ENCODE measurements at regions not wholly inside any gene's neighbourhood (a gene's known extent, or its start where the extent isn't known, plus 50 kb on each side); places are given as distances from the start of the nearest gene placed in this dataset.

- Histone ChIP-seq H3K4me1 (ENCODE audit: low read length) (peaks cover 8% of the 10 kb centered on the region; the same call in 1 of the 2 replicates), H3K4me2 (ENCODE audit: low read depth, low read length) (no peak overlapping the region), H3K9me3 (replicated peaks; ENCODE audit: insufficient read depth, low read length) (no peaks in the 10 kb centered on the region), H4K20me1 (ENCODE audit: insufficient read depth, low read length) (no peaks in the 10 kb centered on the region), H2AFZ (ENCODE audit: low read length) (no peak overlapping the region), H3K4me3 (ENCODE audit: low read length) (no peak overlapping the region), H3K9me2 (replicated peaks; ENCODE audit: insufficient read depth, low read length) (0 out of 2 replicates have a peak, but pooled peaks cover 4% of the 10 kb centered on the region), H3F3A (ENCODE audit: insufficient read depth, low read length) (0 out of 2 replicates have a peak, but pooled peaks cover 8% of the 10 kb centered on the region), H3K27ac (ENCODE audit: low read length) (no peak overlapping the region), H3K79me2 (ENCODE audit: low read length) (no peaks in the 10 kb centered on the region), H3K27me3 (replicated peaks; ENCODE audit: insufficient read depth, low read length) (no peaks in the 10 kb centered on the region), H3K36me3 (replicated peaks; ENCODE audit: insufficient read depth, low read length) (no peaks in the 10 kb centered on the region), H3K9ac (ENCODE audit: low read length) (no peak overlapping the region)
- no peak for DNase-seq
- no peak for TF ChIP-seq CTCF (IDR thresholded peaks at IDR 0.05; ENCODE audit: low read length)
These were observed 1354.2 kb downstream of the FSTL5 start for GRCh38 chr4:160809576-160809975.

- no peaks in the 10 kb centered on the region for H3K79me2 ChIP-seq (ENCODE audit: low read length)
- no peaks in the 10 kb centered on the region for H3K27me3 ChIP-seq (replicated peaks; ENCODE audit: insufficient read depth, low read length)
- no peaks in the 10 kb centered on the region for H3K36me3 ChIP-seq (replicated peaks; ENCODE audit: insufficient read depth, low read length)
- H4K20me1 ChIP-seq (ENCODE audit: insufficient read depth, low read length), result no peaks in the 10 kb centered on the region
- peak overlapping the region; percentile 48; the same call in 1 of the 2 replicates for H3K4me2 ChIP-seq (ENCODE audit: low read depth, low read length)
- TF ChIP-seq EZH2 (optimal IDR thresholded peaks at IDR 0.05; ENCODE audit: low read depth, low read length) (no peak), CTCF (IDR thresholded peaks at IDR 0.05; ENCODE audit: low read length) (no peak), EZH2phosphoT487 (IDR thresholded peaks at IDR 0.05; ENCODE audit: low read length) (no peak)
- peaks cover 8% of the 10 kb centered on the region; the same call in 1 of the 2 replicates for H3K4me1 ChIP-seq (ENCODE audit: low read length)
- peak; percentile 73 for DNase-seq
- H3F3A ChIP-seq (ENCODE audit: insufficient read depth, low read length), result 0 out of 2 replicates have a peak, but pooled peaks cover 8% of the 10 kb centered on the region
- H3K4me3 ChIP-seq (ENCODE audit: low read length), result no peak overlapping the region
- no peaks in the 10 kb centered on the region for H3K9me3 ChIP-seq (replicated peaks; ENCODE audit: insufficient read depth, low read length)
- no peak overlapping the region for H3K9ac ChIP-seq (ENCODE audit: low read length)
- peak overlapping the region; percentile 60 for H2AFZ ChIP-seq (ENCODE audit: low read length)
- peak overlapping the region; percentile 24; the same call in 1 of the 2 replicates for H3K27ac ChIP-seq (ENCODE audit: low read length)
- H3K9me2 ChIP-seq (replicated peaks; ENCODE audit: insufficient read depth, low read length), result 0 out of 2 replicates have a peak, but pooled peaks cover 4% of the 10 kb centered on the region
These were observed 1353.4 kb downstream of the FSTL5 start for GRCh38 chr4:160810424-160810823.

- H3K9me3 ChIP-seq (replicated peaks; ENCODE audit: insufficient read depth, low read length), result no peaks in the 10 kb centered on the region
- 0 out of 2 replicates have a peak, but pooled peaks cover 4% of the 10 kb centered on the region for H3K9me2 ChIP-seq (replicated peaks; ENCODE audit: insufficient read depth, low read length)
- DNase-seq, result no peak
- H3K79me2 ChIP-seq (ENCODE audit: low read length), result no peaks in the 10 kb centered on the region
- no peak overlapping the region for H3K27ac ChIP-seq (ENCODE audit: low read length)
- H3K27me3 ChIP-seq (replicated peaks; ENCODE audit: insufficient read depth, low read length), result no peaks in the 10 kb centered on the region
- peaks cover 8% of the 10 kb centered on the region; the same call in 1 of the 2 replicates for H3K4me1 ChIP-seq (ENCODE audit: low read length)
- H3K4me3 ChIP-seq (ENCODE audit: low read length), result no peak overlapping the region
- H3F3A ChIP-seq (ENCODE audit: insufficient read depth, low read length), result 0 out of 2 replicates have a peak, but pooled peaks cover 8% of the 10 kb centered on the region
- no peak overlapping the region for H3K9ac ChIP-seq (ENCODE audit: low read length)
- no peak for TF ChIP-seq EZH2 (optimal IDR thresholded peaks at IDR 0.05; ENCODE audit: low read depth, low read length)
- no peak for TF ChIP-seq EZH2phosphoT487 (IDR thresholded peaks at IDR 0.05; ENCODE audit: low read length)
- no peak for TF ChIP-seq CTCF (IDR thresholded peaks at IDR 0.05; ENCODE audit: low read length)
- 0 out of 2 replicates have a peak overlapping the region, but pooled peaks have one; percentile 60 for H2AFZ ChIP-seq (ENCODE audit: low read length)
- no peaks in the 10 kb centered on the region for H3K36me3 ChIP-seq (replicated peaks; ENCODE audit: insufficient read depth, low read length)
- no peaks in the 10 kb centered on the region for H4K20me1 ChIP-seq (ENCODE audit: insufficient read depth, low read length)
- H3K4me2 ChIP-seq (ENCODE audit: low read depth, low read length), result no peak overlapping the region; the same call in 1 of the 2 replicates
These were observed 1352.9 kb downstream of the FSTL5 start for GRCh38 chr4:160810941-160811340.

Measured in MM.1S (cell line).